ENCODE measurements at regions not wholly inside any gene's neighbourhood (a gene's known extent, or its start where the extent isn't known, plus 50 kb on each side); places are given as distances from the start of the nearest gene placed in this dataset.

DNA sequence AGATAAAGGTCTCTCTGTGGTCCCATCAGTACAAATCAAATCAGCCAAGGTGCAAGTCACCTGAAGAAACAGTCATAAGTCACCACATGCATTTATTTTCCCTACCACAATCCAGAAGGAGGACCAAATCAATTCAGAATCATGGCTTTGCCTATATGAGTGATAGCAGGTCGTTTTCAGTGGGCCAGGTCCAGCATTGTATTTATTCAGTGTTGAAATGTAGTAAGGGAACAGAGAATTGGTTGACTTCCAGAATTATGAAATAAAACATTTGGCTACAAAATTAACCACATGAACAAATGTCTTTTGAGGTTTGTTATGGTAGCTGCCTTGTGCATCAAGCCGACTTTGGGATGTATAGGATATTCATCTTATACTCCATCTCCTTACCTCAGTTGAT is 88.4 kb downstream of the POLR1F start:
- Histone ChIP-seq H3K4me3 (ENCODE audit: control insufficient read depth in 2 of 3, extremely low read depth in 1 of 3, insufficient read depth in 2 of 3, low read depth in 1 of 3, low read length in 3 of 3) (no peak overlapping the region), H3K27ac (ENCODE audit: control insufficient read depth, insufficient read depth, low read length) (no peak overlapping the region), H3K36me3 (ENCODE audit: control insufficient read depth in 2 of 2, extremely low read depth in 1 of 2, insufficient read depth in 2 of 2, low read length in 2 of 2) (no peaks in the 10 kb centered on the region), H3K9me1 (ENCODE audit: control insufficient read depth, extremely low read depth, insufficient read depth, low read length) (no peaks in the 10 kb centered on the region), H3K9me3 (ENCODE audit: control insufficient read depth, low read depth, low read length) (no peaks in the 10 kb centered on the region), H2AFZ (ENCODE audit: control insufficient read depth, low read length) (no peak overlapping the region), H3K79me2 (ENCODE audit: control insufficient read depth, insufficient read depth, low read length) (no peaks in the 10 kb centered on the region), H4K20me1 (ENCODE audit: control insufficient read depth, extremely low read depth, insufficient read depth, low read length) (no peaks in the 10 kb centered on the region), H3K9ac (ENCODE audit: control insufficient read depth, extremely low read depth, insufficient read depth, low read length) (no peak overlapping the region), H3K4me2 (ENCODE audit: control insufficient read depth, extremely low read depth, insufficient read depth, low read depth, low read length) (no peak overlapping the region), H3K27me3 (ENCODE audit: control insufficient read depth, extremely low read depth, insufficient read depth, low read length) (no peaks in the 10 kb centered on the region), H3K4me1 (ENCODE audit: control insufficient read depth, extremely low read depth, insufficient read depth, low read length) (no peaks in the 10 kb centered on the region)
- TF ChIP-seq, protein P1, sequence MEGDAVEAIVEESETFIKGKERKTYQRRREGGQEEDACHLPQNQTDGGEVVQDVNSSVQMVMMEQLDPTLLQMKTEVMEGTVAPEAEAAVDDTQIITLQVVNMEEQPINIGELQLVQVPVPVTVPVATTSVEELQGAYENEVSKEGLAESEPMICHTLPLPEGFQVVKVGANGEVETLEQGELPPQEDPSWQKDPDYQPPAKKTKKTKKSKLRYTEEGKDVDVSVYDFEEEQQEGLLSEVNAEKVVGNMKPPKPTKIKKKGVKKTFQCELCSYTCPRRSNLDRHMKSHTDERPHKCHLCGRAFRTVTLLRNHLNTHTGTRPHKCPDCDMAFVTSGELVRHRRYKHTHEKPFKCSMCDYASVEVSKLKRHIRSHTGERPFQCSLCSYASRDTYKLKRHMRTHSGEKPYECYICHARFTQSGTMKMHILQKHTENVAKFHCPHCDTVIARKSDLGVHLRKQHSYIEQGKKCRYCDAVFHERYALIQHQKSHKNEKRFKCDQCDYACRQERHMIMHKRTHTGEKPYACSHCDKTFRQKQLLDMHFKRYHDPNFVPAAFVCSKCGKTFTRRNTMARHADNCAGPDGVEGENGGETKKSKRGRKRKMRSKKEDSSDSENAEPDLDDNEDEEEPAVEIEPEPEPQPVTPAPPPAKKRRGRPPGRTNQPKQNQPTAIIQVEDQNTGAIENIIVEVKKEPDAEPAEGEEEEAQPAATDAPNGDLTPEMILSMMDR (optimal IDR thresholded peaks at IDR 0.05 in 1 of 3, IDR thresholded peaks at IDR 0.05 in 1 of 3, conservative IDR thresholded peaks at IDR 0.05 in 1 of 3; ENCODE audit: extremely low read depth in 1 of 3, insufficient read depth in 2 of 3, low read length in 3 of 3), result no peak
- no peak for TF ChIP-seq EZH2 (IDR thresholded peaks at IDR 0.05; ENCODE audit: low read length)
- dilution Hi-C loops (cut with MboI; ENCODE audit: extremely low pct_ligation_motif_present, low sequenced_read_pairs), result no loop called here
- FAIRE-seq (no peak), DNase-seq (ENCODE audit: low read depth, low spot score) (no peak)

DNA sequence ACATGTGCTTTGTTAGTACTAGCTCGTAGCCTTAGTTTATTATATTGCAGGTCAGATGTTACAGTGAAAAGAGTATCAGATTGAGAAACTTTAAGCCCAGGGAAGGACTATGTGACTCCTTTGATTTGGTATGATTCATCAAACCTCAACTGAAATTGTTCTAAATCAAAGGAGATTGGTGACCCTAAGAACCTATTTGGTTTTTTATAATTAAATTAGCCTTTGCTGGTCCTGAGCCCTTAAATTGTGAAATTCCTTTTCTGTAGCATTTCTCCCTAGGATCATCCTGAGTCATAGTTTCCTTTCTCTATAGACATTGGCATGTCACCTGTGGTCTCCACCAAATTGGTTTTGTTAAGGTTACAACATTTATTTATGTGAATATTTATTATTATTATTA is 89.7 kb downstream of the POLR1F start:
- H2AFZ ChIP-seq (ENCODE audit: control insufficient read depth, low read length), result no peak overlapping the region
- no peak overlapping the region for H3K9ac ChIP-seq (ENCODE audit: control insufficient read depth, extremely low read depth, insufficient read depth, low read length)
- no peaks in the 10 kb centered on the region for H3K9me1 ChIP-seq (ENCODE audit: control insufficient read depth, extremely low read depth, insufficient read depth, low read length)
- TF ChIP-seq EZH2 (IDR thresholded peaks at IDR 0.05; ENCODE audit: low read length), result no peak
- TF ChIP-seq, protein P1 (optimal IDR thresholded peaks at IDR 0.05 in 1 of 3, IDR thresholded peaks at IDR 0.05 in 1 of 3, conservative IDR thresholded peaks at IDR 0.05 in 1 of 3; ENCODE audit: extremely low read depth in 1 of 3, insufficient read depth in 2 of 3, low read length in 3 of 3), result no peak
- no peaks in the 10 kb centered on the region for H4K20me1 ChIP-seq (ENCODE audit: control insufficient read depth, extremely low read depth, insufficient read depth, low read length)
- DNase-seq (ENCODE audit: low read depth, low spot score) (no peak), FAIRE-seq (no peak)
- no peak overlapping the region for H3K4me2 ChIP-seq (ENCODE audit: control insufficient read depth, extremely low read depth, insufficient read depth, low read depth, low read length)
- no peaks in the 10 kb centered on the region for H3K79me2 ChIP-seq (ENCODE audit: control insufficient read depth, insufficient read depth, low read length)
- no peaks in the 10 kb centered on the region for H3K27me3 ChIP-seq (ENCODE audit: control insufficient read depth, extremely low read depth, insufficient read depth, low read length)
- no peaks in the 10 kb centered on the region for H3K36me3 ChIP-seq (ENCODE audit: control insufficient read depth in 2 of 2, extremely low read depth in 1 of 2, insufficient read depth in 2 of 2, low read length in 2 of 2)
- no peaks in the 10 kb centered on the region for H3K9me3 ChIP-seq (ENCODE audit: control insufficient read depth, low read depth, low read length)
- H3K4me3 ChIP-seq (ENCODE audit: control insufficient read depth in 2 of 3, extremely low read depth in 1 of 3, insufficient read depth in 2 of 3, low read depth in 1 of 3, low read length in 3 of 3), result no peak overlapping the region
- no peaks in the 10 kb centered on the region for H3K4me1 ChIP-seq (ENCODE audit: control insufficient read depth, extremely low read depth, insufficient read depth, low read length)
- no peak overlapping the region for H3K27ac ChIP-seq (ENCODE audit: control insufficient read depth, insufficient read depth, low read length)
- dilution Hi-C loops (cut with MboI; ENCODE audit: extremely low pct_ligation_motif_present, low sequenced_read_pairs), result no loop called here
